Caco-2 (cell line): ENCODE measurements at regions not wholly inside any gene's neighbourhood (a gene's known extent, or its start where the extent isn't known, plus 50 kb on each side); places are given as distances from the start of the nearest gene placed in this dataset.

Source experiments
- BruUV-seq: library from RNA; stranded (reverse); fragments of 400-500 nt; replicated peaks from 2 replicates; lab custom pipeline; 2021; lab: Mats Ljungman, UMichigan
- CTCF ChIA-PET: fragments of 300-600 bp; sonication (Branson Sonifier 250); formaldehyde crosslinking; loops from one replicate; lab custom pipeline; 2022; ENCODE audit warnings: antibody characterized with exemption; lab: Charles Lee
- POLR2A ChIA-PET: fragments of 300-600 bp; sonication (Branson Sonifier 250); formaldehyde crosslinking; loops from one replicate; lab custom pipeline; 2022; ENCODE audit warnings: antibody characterized with exemption; lab: Charles Lee
- DNase-seq, 2 experiments: peaks; one replicate each; pipeline versions ENCODE4 v3.0.0 to v3.0.0-alpha.2; 2020 to 2022
- H3K27me3 ChIP-seq: replicated peaks from 2 replicates; pipeline ENCODE4 v1.6.0; 2011; ENCODE audit warnings: low read length; ENCODE audit not compliant: control insufficient read depth, insufficient read depth
- H3K36me3 ChIP-seq: 2 replicates; pipeline ENCODE4 v1.5.1; 2011; ENCODE audit warnings: low read length; ENCODE audit not compliant: control insufficient read depth, insufficient read depth
- H3K4me1 ChIP-seq: fragments of 250-450 bp; sonication (Bioruptor Pico); 2 replicates; pipeline ENCODE4 v1.5.1; 2020; ENCODE audit warnings: mild to moderate bottlenecking
- H3K4me3 ChIP-seq: 2 replicates; pipeline ENCODE4 v1.5.1; 2011; ENCODE audit warnings: low read depth, mild to moderate bottlenecking, control low read depth, low read length
- H3K9me3 ChIP-seq: fragments of 250-450 bp; sonication (Bioruptor Pico); 2 replicates; pipeline ENCODE4 v1.5.1; 2020; ENCODE audit warnings: mild to moderate bottlenecking, moderate library complexity
- H3K27ac Mint-ChIP-seq: one replicate; pipeline ENCODE4 v1.8.0; 2022; ENCODE audit warnings: mixed read lengths; ENCODE audit not compliant: unreplicated experiment
- H3K27me3 Mint-ChIP-seq: one replicate; pipeline ENCODE4 v1.8.0; 2022; ENCODE audit warnings: mixed read lengths; ENCODE audit not compliant: insufficient read depth, unreplicated experiment
- H3K36me3 Mint-ChIP-seq: one replicate; pipeline ENCODE4 v1.8.0; 2022; ENCODE audit warnings: mild to moderate bottlenecking, mixed read lengths; ENCODE audit not compliant: insufficient read depth, unreplicated experiment
- H3K4me1 Mint-ChIP-seq: one replicate; pipeline ENCODE4 v1.8.0; 2022; ENCODE audit warnings: low read depth, mixed read lengths; ENCODE audit not compliant: unreplicated experiment
- H3K4me3 Mint-ChIP-seq: one replicate; pipeline ENCODE4 v1.8.0; 2022; ENCODE audit warnings: mild to moderate bottlenecking, moderate library complexity, mixed read lengths; ENCODE audit not compliant: unreplicated experiment
- H3K9me3 Mint-ChIP-seq: one replicate; pipeline ENCODE4 v1.8.0; 2022; ENCODE audit warnings: mixed read lengths; ENCODE audit not compliant: unreplicated experiment
- CTCF ChIP-seq, 2 experiments: fragments of 200-600 bp in 1 of 2; IDR thresholded peaks; 1 replicate in 1 of 2; 2 replicates in 1 of 2; pipeline versions ENCODE4 v1.5.1 to v1.8.0; 2011 to 2022; ENCODE audit warnings: antibody characterized with exemption in 1 of 2, control low read depth in 1 of 2, inconsistent platforms in 1 of 2, low read depth in 1 of 2, low read length in 1 of 2, mild to moderate bottlenecking in 1 of 2, moderate library complexity in 1 of 2; ENCODE audit not compliant: insufficient read depth in 1 of 2, severe bottlenecking in 1 of 2, unreplicated experiment in 1 of 2
- intact Hi-C: fragments of 100-400 bp; cut with micrococcal nuclease; formaldehyde crosslinking; loops from one replicate; pipeline ENCODE4 v1.10.0; 2022; ENCODE audit not compliant: unreplicated experiment

- H3K36me3 ChIP-seq, result no peaks in the 10 kb centered on the region
- POLR2A ChIA-PET, result interaction anchor here (0.6 kb wide), 1 partner anchor 11 kb away, joined by 3 read pairs; no protein-coding TSS in a partner anchor
- no peaks in the 10 kb centered on the region for H3K9me3 ChIP-seq
- CTCF ChIA-PET, result no interaction called here
- Mint-ChIP-seq H3K4me3 (no peak overlapping the region), H3K9me3 (no peaks in the 10 kb centered on the region), H3K4me1 (no peaks in the 10 kb centered on the region), H3K27me3 (peaks cover 8% of the 10 kb centered on the region), H3K36me3 (no peaks in the 10 kb centered on the region), H3K27ac (no peak overlapping the region)
- intact Hi-C loops, result no loop called here
- no peaks in the 10 kb centered on the region for H3K4me1 ChIP-seq
- no peak overlapping the region for H3K4me3 ChIP-seq
- TF ChIP-seq CTCF (IDR thresholded peaks at IDR 0.05; ENCODE audit: insufficient read depth in 1 of 2, low read depth in 1 of 2, low read length in 1 of 2, severe bottlenecking in 1 of 2, unreplicated experiment in 1 of 2), result no peak
- no TSS peak for BruUV-seq
- no peaks in the 10 kb centered on the region for H3K27me3 ChIP-seq
- DNase-seq, result no peak
Observed at GRCh38 chr5:2140501-2141175, 257.9 kb upstream of the IRX4 start.

GRCh38 chr5:2139478-2139877, 256.8 kb upstream of the IRX4 start:
- no peak overlapping the region for H3K27ac Mint-ChIP-seq
- no peak for TF ChIP-seq CTCF (IDR thresholded peaks at IDR 0.05; ENCODE audit: insufficient read depth in 1 of 2, low read depth in 1 of 2, low read length in 1 of 2, severe bottlenecking in 1 of 2, unreplicated experiment in 1 of 2)
- H3K4me1 ChIP-seq, result no peaks in the 10 kb centered on the region
- no peaks in the 10 kb centered on the region for H3K36me3 ChIP-seq
- no peak for DNase-seq
- no peak overlapping the region for H3K4me3 ChIP-seq
- no peaks in the 10 kb centered on the region for H3K36me3 Mint-ChIP-seq
- ChIA-PET POLR2A (no interaction called here), CTCF (no interaction called here)
- no TSS peak for BruUV-seq
- H3K4me1 Mint-ChIP-seq, result no peaks in the 10 kb centered on the region
- no peaks in the 10 kb centered on the region for H3K9me3 ChIP-seq
- peaks cover 8% of the 10 kb centered on the region for H3K27me3 Mint-ChIP-seq
- H3K27me3 ChIP-seq, result no peaks in the 10 kb centered on the region
- H3K9me3 Mint-ChIP-seq, result no peaks in the 10 kb centered on the region
- intact Hi-C loops, result no loop called here
- H3K4me3 Mint-ChIP-seq, result no peak overlapping the region

- no peaks in the 10 kb centered on the region for H3K4me1 ChIP-seq
- H3K36me3 ChIP-seq, result no peaks in the 10 kb centered on the region
- ChIA-PET CTCF (no interaction called here), POLR2A (no interaction called here)
- BruUV-seq, result no TSS peak
- H3K27ac Mint-ChIP-seq, result no peak overlapping the region
- H3K9me3 ChIP-seq, result no peaks in the 10 kb centered on the region
- no peak for TF ChIP-seq CTCF (IDR thresholded peaks at IDR 0.05; ENCODE audit: insufficient read depth in 1 of 2, low read depth in 1 of 2, low read length in 1 of 2, severe bottlenecking in 1 of 2, unreplicated experiment in 1 of 2)
- H3K27me3 Mint-ChIP-seq, result peaks cover 8% of the 10 kb centered on the region
- no peaks in the 10 kb centered on the region for H3K36me3 Mint-ChIP-seq
- H3K4me1 Mint-ChIP-seq, result no peaks in the 10 kb centered on the region
- intact Hi-C loops, result no loop called here
- DNase-seq, result no peak
- H3K27me3 ChIP-seq, result no peaks in the 10 kb centered on the region
- H3K4me3 ChIP-seq, result no peak overlapping the region
- H3K4me3 Mint-ChIP-seq, result no peak overlapping the region
- H3K9me3 Mint-ChIP-seq, result no peaks in the 10 kb centered on the region
Observed at GRCh38 chr5:2138896-2139295, 256.2 kb upstream of the IRX4 start.
